ENCODE measurements at regions not wholly inside any gene's neighbourhood (a gene's known extent, or its start where the extent isn't known, plus 50 kb on each side); places are given as distances from the start of the nearest gene placed in this dataset.

GRCh38 chr9:1442105-1442504 is 391.9 kb downstream of the DMRT2 start:
- Histone ChIP-seq H3K79me2 (ENCODE audit: control insufficient read depth, insufficient read depth, low read length) (no peaks in the 10 kb centered on the region), H3K4me2 (ENCODE audit: insufficient read depth, low read length) (no peak overlapping the region), H3K36me3 (ENCODE audit: control insufficient read depth in 2 of 2, extremely low read depth in 1 of 2, insufficient read depth in 2 of 2, low read length in 2 of 2) (no peaks in the 10 kb centered on the region), H3K27ac (ENCODE audit: insufficient read depth, low read depth, low read length) (no peak overlapping the region), H3K9me1 (replicated peaks; ENCODE audit: control insufficient read depth, extremely low read depth, insufficient read depth, low read length) (no peaks in the 10 kb centered on the region), H3K9me3 (replicated peaks; ENCODE audit: control insufficient read depth, insufficient read depth, low read length) (peaks cover 2% of the 10 kb centered on the region), H2AFZ (ENCODE audit: low read depth, low read length) (no peak overlapping the region), H4K20me1 (replicated peaks; ENCODE audit: control insufficient read depth, extremely low read depth, insufficient read depth, low read length) (no peaks in the 10 kb centered on the region), H3K27me3 (ENCODE audit: control insufficient read depth in 2 of 2, insufficient read depth in 2 of 2, low read length in 2 of 2) (no peaks in the 10 kb centered on the region), H3K4me1 (ENCODE audit: control insufficient read depth, extremely low read depth, insufficient read depth, low read length) (no peaks in the 10 kb centered on the region), H3K9ac (replicated peaks; ENCODE audit: extremely low read depth, insufficient read depth, low read length) (no peak overlapping the region), H3K4me3 (replicated peaks in 1 of 3; ENCODE audit: insufficient read depth in 1 of 3, low read depth in 1 of 3, low read length in 3 of 3) (no peak overlapping the region)
- TF ChIP-seq JUN (IDR thresholded peaks at IDR 0.05; ENCODE audit: borderline replicate concordance, insufficient read depth, insufficient read length, low read depth) (no peak), CTCF (IDR thresholded peaks at IDR 0.05; ENCODE audit: extremely low read depth in 1 of 2, insufficient read depth in 1 of 2, low read depth in 1 of 2, low read length in 2 of 2) (no peak), EZH2 (IDR thresholded peaks at IDR 0.05; ENCODE audit: borderline replicate concordance, low read depth, low read length, severe bottlenecking) (no peak), GATA2 (IDR thresholded peaks at IDR 0.05; ENCODE audit: insufficient read depth, insufficient read length, low read depth, low read length) (no peak), FOS (IDR thresholded peaks at IDR 0.05; ENCODE audit: borderline replicate concordance, insufficient read depth, low read length) (no peak), MYC (IDR thresholded peaks at IDR 0.05; ENCODE audit: low read depth, low read length) (no peak), POLR2A (IDR thresholded peaks at IDR 0.05; ENCODE audit: low read depth, low read length) (no peak), POLR2AphosphoS5 (IDR thresholded peaks at IDR 0.05; ENCODE audit: insufficient read depth, low read depth, low read length) (no peak)
- TF ChIP-seq, protein P1, sequence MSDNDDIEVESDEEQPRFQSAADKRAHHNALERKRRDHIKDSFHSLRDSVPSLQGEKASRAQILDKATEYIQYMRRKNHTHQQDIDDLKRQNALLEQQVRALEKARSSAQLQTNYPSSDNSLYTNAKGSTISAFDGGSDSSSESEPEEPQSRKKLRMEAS (IDR thresholded peaks at IDR 0.05; ENCODE audit: insufficient read depth, insufficient read length), result no peak
- dilution Hi-C loops (cut with MboI; ENCODE audit: extremely low pct_ligation_motif_present, low sequenced_read_pairs) (no loop called here), intact Hi-C loops (cut with micrococcal nuclease) (no loop called here)
- FAIRE-seq, result no peak
- POLR2A ChIA-PET, result no interaction called here
- CTCF ChIA-PET, result no interaction called here
- no peak for DNase-seq (ENCODE audit: low read depth, low spot score)
- BruUV-seq (replicated peaks), result no TSS peak

Data from endothelial cell of umbilical vein (primary cell).